Keratinocyte (primary cell): ENCODE measurements at regions not wholly inside any gene's neighbourhood (a gene's known extent, or its start where the extent isn't known, plus 50 kb on each side); places are given as distances from the start of the nearest gene placed in this dataset.

Experiments
- EZH2 ChIP-seq: IDR thresholded peaks from one replicate; pipeline ENCODE4 v1.6.1; 2012; ENCODE audit warnings: inconsistent platforms, mild to moderate bottlenecking, low read length, moderate library complexity
- TF ChIP-seq, protein P1 (sequence below), 3 experiments: IDR thresholded peaks in 1 of 3; conservative IDR thresholded peaks in 1 of 3; optimal IDR thresholded peaks in 1 of 3; 2 replicates in 2 of 3; 3 replicates in 1 of 3; pipeline versions ENCODE3 to v1.5.1; 2011; ENCODE audit warnings: low read length in 3 of 3, mild to moderate bottlenecking in 3 of 3, moderate library complexity in 2 of 3, control low read depth in 1 of 3, inconsistent platforms in 1 of 3; ENCODE audit not compliant: insufficient read depth in 2 of 3; ENCODE audit errors: extremely low read depth in 1 of 3

DNA sequence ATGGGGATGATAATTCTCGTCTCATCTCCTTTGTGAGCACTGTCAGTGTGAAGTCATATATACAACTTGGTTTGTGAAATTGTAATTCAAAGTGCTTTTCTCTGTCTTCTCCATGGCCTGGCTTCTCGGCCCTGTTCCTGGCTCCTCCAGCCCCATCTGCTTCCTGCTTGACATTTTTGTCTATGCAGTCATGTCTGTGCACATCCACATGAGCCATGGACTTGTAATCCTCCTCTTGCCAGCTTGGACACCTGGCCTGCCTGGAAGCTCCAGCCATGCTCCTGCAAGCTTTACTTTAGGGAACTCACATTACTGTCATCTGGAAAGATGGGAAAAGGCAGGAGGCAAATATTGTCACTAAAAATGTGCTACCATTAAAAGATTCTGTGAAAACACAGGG lies 576.0 kb upstream of the DPP6 start:
- TF ChIP-seq, protein P1, sequence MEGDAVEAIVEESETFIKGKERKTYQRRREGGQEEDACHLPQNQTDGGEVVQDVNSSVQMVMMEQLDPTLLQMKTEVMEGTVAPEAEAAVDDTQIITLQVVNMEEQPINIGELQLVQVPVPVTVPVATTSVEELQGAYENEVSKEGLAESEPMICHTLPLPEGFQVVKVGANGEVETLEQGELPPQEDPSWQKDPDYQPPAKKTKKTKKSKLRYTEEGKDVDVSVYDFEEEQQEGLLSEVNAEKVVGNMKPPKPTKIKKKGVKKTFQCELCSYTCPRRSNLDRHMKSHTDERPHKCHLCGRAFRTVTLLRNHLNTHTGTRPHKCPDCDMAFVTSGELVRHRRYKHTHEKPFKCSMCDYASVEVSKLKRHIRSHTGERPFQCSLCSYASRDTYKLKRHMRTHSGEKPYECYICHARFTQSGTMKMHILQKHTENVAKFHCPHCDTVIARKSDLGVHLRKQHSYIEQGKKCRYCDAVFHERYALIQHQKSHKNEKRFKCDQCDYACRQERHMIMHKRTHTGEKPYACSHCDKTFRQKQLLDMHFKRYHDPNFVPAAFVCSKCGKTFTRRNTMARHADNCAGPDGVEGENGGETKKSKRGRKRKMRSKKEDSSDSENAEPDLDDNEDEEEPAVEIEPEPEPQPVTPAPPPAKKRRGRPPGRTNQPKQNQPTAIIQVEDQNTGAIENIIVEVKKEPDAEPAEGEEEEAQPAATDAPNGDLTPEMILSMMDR (optimal IDR thresholded peaks at IDR 0.05 in 1 of 3, IDR thresholded peaks at IDR 0.05 in 1 of 3, conservative IDR thresholded peaks at IDR 0.05 in 1 of 3; ENCODE audit: extremely low read depth in 1 of 3, insufficient read depth in 2 of 3, low read length in 3 of 3): no peak
- no peak for TF ChIP-seq EZH2
